ENCODE measurements at regions not wholly inside any gene's neighbourhood (a gene's known extent, or its start where the extent isn't known, plus 50 kb on each side); places are given as distances from the start of the nearest gene placed in this dataset.

DNA sequence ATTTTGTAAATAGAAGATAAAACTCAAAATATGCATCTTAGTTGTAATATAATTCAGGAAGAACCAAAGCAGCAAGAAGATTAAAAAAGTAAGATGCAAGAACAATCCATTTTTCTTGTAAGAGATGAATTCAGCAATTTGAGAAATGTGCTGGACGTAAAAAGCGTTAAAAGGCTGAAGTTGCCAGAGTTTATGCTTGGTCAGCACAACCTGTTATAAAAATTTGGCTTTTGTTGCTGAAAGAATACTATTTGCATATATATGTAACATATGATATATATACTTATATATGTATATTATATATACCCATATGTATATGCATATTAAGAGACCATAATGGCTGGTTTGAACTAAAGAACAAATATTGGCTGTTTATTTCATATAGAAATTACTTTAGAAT, 449.6 kb upstream of the FAM241A start:
- H3K4me3 ChIP-seq (ENCODE audit: low read depth, low read length): no peak overlapping the region
- TF ChIP-seq, protein P1, sequence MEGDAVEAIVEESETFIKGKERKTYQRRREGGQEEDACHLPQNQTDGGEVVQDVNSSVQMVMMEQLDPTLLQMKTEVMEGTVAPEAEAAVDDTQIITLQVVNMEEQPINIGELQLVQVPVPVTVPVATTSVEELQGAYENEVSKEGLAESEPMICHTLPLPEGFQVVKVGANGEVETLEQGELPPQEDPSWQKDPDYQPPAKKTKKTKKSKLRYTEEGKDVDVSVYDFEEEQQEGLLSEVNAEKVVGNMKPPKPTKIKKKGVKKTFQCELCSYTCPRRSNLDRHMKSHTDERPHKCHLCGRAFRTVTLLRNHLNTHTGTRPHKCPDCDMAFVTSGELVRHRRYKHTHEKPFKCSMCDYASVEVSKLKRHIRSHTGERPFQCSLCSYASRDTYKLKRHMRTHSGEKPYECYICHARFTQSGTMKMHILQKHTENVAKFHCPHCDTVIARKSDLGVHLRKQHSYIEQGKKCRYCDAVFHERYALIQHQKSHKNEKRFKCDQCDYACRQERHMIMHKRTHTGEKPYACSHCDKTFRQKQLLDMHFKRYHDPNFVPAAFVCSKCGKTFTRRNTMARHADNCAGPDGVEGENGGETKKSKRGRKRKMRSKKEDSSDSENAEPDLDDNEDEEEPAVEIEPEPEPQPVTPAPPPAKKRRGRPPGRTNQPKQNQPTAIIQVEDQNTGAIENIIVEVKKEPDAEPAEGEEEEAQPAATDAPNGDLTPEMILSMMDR (conservative IDR thresholded peaks at IDR 0.05; ENCODE audit: low read depth, low read length): no peak
- DNase-seq (ENCODE audit: low read depth): no peak

DNA sequence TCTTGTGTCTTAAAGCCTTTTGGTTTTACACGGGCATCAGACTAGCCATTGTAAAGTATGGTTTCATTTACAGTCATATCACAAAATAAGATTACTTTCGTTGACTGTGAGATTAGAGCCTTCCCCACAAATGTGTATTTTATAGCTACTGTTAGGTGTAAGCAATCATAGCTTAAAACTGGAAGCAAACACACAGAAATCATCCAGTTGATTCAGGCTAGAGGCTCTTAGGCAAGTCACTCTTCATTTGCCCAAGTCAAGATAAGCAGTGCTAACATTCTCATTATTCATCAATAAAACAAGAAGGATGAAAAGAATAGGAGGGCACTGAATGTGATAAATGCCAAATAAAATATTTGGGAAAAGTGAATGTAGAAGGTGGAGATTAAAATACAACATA, 448.7 kb upstream of the FAM241A start:
- TF ChIP-seq, protein P1 (conservative IDR thresholded peaks at IDR 0.05; ENCODE audit: low read depth, low read length): no peak
- DNase-seq (ENCODE audit: low read depth): no peak
- no peak overlapping the region for H3K4me3 ChIP-seq (ENCODE audit: low read depth, low read length)

DNA sequence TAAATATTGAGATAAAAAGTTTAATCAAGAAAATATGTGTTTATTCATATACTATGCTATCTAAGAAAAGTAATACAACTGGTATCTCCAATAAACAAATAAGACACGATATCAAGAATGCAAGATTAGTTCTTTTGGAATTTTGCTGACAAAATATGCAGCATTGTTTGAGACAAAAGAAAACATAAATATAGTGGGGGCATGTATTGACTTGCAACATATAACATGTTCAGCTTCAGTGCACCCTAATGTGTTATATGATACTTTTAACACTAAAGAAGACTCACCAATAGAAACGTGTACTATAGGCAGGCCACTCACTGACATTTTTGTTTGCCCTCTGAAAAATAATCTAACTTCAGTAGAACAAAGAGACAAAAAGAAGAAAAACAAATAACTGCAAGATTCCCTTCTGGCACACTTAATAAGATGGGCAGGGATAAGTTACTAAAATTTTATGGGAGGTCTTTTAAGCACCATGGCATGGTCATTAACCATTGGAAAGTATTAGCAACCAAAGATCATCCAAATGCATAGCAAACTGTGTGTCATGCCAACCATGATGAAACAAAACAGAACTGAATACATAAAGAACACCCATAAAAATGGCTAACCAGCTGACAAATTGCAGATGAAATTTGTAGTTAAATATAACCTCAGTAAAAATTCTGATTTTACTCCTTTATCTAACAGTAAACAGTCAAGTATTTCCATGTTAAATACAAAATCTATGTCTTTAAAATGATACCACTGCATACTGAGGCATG, 447.9 kb upstream of the FAM241A start:
- TF ChIP-seq, protein P1 (conservative IDR thresholded peaks at IDR 0.05; ENCODE audit: low read depth, low read length): no peak
- no peak for DNase-seq (ENCODE audit: low read depth)
- no peak overlapping the region for H3K4me3 ChIP-seq (ENCODE audit: low read depth, low read length)

DNA sequence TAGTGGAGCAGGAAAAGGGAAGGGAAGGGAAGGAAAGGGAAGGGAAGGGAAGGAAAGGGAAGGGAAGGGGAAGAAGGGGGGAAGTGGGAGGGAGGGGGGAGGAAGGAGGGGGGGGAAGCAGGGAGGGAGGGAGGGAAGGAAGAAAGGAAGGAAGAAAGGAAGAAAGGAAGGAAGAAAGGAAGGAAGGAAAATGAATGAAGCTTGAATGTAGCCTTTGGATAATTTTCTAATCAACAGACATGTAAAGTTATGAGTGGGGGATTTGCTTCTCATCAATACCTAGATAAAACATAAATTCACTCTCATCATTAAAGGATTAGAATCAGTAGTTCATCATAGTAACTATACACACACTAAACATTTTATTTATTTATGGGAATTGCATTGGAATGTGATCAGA, 446.9 kb upstream of the FAM241A start:
- no peak overlapping the region for H3K4me3 ChIP-seq (ENCODE audit: low read depth, low read length)
- TF ChIP-seq, protein P1 (conservative IDR thresholded peaks at IDR 0.05; ENCODE audit: low read depth, low read length): no peak
- DNase-seq (ENCODE audit: low read depth): no peak

DNA sequence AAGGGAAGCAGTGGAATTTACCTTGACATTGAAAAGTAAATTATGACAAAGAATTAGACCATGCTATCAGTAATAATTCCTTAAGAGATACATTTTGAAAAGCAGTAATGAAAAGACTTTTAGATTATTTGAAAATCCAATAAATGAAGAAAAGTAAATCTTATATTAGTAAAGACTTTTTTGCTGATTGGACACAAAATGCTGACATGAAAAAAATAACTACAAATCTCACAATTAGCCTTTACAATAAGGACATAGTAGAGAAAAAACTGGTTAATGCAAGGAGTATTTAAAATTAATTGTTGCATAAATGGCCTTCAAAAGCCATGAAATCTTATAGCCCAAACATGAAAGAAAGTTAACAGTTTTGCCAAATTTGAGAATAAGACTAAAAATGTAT, 446.1 kb upstream of the FAM241A start:
- TF ChIP-seq, protein P1 (conservative IDR thresholded peaks at IDR 0.05; ENCODE audit: low read depth, low read length): no peak
- DNase-seq (ENCODE audit: low read depth): no peak
- no peak overlapping the region for H3K4me3 ChIP-seq (ENCODE audit: low read depth, low read length)

DNA sequence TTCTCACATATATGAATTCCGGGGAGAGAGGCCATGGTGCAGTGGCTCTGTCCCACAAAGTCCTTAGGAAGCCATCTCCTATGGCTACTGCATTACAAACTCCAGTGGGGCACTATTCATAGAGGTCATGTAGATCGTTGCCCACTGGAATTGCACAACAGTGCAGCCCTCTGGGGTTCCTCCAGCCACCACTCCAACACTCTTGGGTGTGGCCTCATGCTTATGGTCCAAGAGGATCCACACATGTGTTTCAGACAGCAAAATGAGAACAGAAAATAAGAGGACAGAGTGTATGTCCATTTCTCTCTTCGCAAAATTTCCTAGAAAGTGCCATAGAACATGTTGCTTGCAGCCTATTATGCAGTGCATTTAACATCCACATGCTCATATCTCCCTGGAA, 444.2 kb upstream of the FAM241A start:
- no peak for DNase-seq (ENCODE audit: low read depth)
- TF ChIP-seq, protein P1 (conservative IDR thresholded peaks at IDR 0.05; ENCODE audit: low read depth, low read length): no peak
- no peak overlapping the region for H3K4me3 ChIP-seq (ENCODE audit: low read depth, low read length)

DNA sequence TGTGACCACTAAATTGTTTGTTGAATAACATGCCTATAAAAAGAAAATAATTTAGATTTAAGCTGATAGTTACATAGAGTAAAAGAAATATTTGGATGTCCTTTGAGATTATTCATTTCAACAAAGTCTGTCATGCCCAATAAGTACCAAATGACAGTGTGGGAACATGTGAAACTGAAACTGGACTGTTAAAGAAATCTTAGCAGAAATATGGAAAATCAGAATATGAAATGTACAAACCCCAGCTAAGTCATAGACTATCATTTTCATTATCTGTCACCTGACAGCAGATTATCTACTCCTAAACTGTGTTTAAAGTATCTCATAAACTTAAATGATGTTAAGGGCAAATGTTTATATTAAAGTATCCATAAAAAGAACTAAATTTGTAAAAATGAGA, 437.8 kb upstream of the FAM241A start:
- DNase-seq (ENCODE audit: low read depth): no peak
- TF ChIP-seq, protein P1 (conservative IDR thresholded peaks at IDR 0.05; ENCODE audit: low read depth, low read length): no peak
- H3K4me3 ChIP-seq (ENCODE audit: low read depth, low read length): no peak overlapping the region
